ENCODE measurements at regions not wholly inside any gene's neighbourhood (a gene's known extent, or its start where the extent isn't known, plus 50 kb on each side); places are given as distances from the start of the nearest gene placed in this dataset.

GRCh38 chr22:48975886-48976285, 851.8 kb downstream of the BRD1 start:
- no peak for DNase-seq (ENCODE audit: low spot score)
- no peak overlapping the region for H3K27ac ChIP-seq
- TF ChIP-seq, protein P1, sequence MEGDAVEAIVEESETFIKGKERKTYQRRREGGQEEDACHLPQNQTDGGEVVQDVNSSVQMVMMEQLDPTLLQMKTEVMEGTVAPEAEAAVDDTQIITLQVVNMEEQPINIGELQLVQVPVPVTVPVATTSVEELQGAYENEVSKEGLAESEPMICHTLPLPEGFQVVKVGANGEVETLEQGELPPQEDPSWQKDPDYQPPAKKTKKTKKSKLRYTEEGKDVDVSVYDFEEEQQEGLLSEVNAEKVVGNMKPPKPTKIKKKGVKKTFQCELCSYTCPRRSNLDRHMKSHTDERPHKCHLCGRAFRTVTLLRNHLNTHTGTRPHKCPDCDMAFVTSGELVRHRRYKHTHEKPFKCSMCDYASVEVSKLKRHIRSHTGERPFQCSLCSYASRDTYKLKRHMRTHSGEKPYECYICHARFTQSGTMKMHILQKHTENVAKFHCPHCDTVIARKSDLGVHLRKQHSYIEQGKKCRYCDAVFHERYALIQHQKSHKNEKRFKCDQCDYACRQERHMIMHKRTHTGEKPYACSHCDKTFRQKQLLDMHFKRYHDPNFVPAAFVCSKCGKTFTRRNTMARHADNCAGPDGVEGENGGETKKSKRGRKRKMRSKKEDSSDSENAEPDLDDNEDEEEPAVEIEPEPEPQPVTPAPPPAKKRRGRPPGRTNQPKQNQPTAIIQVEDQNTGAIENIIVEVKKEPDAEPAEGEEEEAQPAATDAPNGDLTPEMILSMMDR (IDR thresholded peaks at IDR 0.05) = no peak
- no peak overlapping the region for H3K4me3 ChIP-seq

DNA sequence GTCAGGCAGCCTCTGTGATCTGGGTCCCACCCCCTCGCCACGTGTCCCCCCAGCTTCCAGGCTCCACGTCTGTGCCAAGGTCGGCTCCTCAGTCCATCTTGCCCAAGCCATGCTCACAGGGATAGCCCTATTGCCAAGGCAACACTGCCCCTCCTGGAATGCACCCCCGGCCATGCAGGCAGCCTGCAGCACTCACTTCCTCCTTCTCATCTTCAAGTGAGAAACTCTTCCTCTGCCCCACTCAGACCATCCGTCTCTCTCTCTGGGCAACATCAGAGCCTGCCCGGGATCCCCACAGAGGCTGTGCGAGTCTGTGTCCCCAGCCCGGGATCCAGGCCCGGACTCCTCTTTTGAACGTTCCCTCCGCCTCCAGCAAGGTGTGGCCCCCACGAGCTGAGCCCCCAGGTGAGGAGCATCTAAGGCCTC, 852.3 kb downstream of the BRD1 start:
- TF ChIP-seq, protein P1 (IDR thresholded peaks at IDR 0.05) = no peak
- peak; percentile 41 for DNase-seq (ENCODE audit: low spot score)
- Histone ChIP-seq H3K27ac (no peak overlapping the region), H3K4me3 (no peak overlapping the region)

DNA sequence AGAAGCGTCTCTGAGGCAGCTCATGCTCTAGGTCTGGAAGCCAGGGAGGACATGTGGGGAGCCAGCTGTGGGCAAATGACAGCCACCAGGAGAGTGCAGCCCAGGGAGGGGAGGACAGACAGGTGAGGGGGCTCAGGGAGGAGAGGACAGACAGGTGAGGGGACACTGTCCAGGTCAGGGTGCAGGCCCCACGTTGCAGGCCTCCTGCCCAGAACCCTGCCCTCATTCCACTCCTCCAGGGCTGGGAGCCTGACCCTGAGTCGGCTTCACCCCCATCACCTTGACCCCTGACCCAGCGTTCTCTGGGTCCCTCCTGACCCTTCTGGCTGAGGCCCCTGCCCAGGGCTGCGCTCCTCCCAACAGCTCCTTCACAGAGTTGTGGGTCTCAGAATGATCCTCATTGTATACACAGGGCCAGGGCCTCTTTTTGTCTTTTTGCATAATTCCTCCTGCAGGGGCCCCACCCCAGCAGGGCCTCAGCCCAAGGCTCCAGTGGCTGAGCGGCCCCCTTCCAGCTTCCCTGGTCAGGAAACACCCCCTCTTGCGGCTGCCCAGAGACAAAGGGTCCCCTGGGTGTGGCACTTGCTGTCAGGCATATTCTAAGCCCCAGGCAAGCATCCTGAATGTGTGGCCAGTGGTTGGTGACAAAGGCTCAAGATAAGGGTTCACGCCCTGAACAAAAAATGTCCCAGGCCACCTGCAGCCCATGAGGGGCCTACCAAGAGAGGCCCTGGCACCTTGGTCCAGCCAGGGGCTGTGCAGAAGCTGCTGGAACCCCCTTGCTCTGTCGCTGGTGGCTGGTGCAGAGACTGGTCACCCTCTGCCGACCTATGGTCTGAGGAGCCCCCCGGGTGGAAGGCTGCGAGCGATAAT, 853.0 kb downstream of the BRD1 start:
- H3K4me3 ChIP-seq = no peak overlapping the region
- peak; percentile 43 for DNase-seq (ENCODE audit: low spot score)
- H3K27ac ChIP-seq = no peak overlapping the region
- TF ChIP-seq, protein P1 (IDR thresholded peaks at IDR 0.05) = no peak

GRCh38 chr22:48973694-48974041, 854.0 kb downstream of the BRD1 start:
- Histone ChIP-seq H3K27ac (no peak overlapping the region), H3K4me3 (no peak overlapping the region)
- TF ChIP-seq, protein P1 (IDR thresholded peaks at IDR 0.05) = no peak

GRCh38 chr22:48972979-48973693, 854.5 kb downstream of the BRD1 start:
- TF ChIP-seq, protein P1 (IDR thresholded peaks at IDR 0.05) = no peak
- no peak overlapping the region for H3K27ac ChIP-seq
- no peak overlapping the region for H3K4me3 ChIP-seq
- peak; percentile 57 for DNase-seq (ENCODE audit: low spot score)

More at GRCh38 chr22:48973694-48974041, 854.0 kb downstream of the BRD1 start:
- DNase-seq (ENCODE audit: low spot score) = peak; percentile 49

- Histone ChIP-seq H3K27ac (no peak overlapping the region), H3K4me3 (no peak overlapping the region)
- peak; percentile 43 for DNase-seq (ENCODE audit: low spot score)
- TF ChIP-seq, protein P1 (IDR thresholded peaks at IDR 0.05) = no peak
Observed at GRCh38 chr22:48968201-48968959, 859.3 kb downstream of the BRD1 start.
